ENCODE measurements at regions not wholly inside any gene's neighbourhood (a gene's known extent, or its start where the extent isn't known, plus 50 kb on each side); places are given as distances from the start of the nearest gene placed in this dataset.

- Histone ChIP-seq H2AFZ (replicated peaks) (no peak overlapping the region), H3F3A (ENCODE audit: low read depth) (no peaks in the 10 kb centered on the region), H3K9me3 (ENCODE audit: low read depth) (no peaks in the 10 kb centered on the region), H3K79me2 (ENCODE audit: low read depth) (no peaks in the 10 kb centered on the region), H4K20me1 (ENCODE audit: low read depth) (no peaks in the 10 kb centered on the region), H3K4me3 (no peak overlapping the region), H3K27me3 (peaks cover 3% of the 10 kb centered on the region), H3K36me3 (no peaks in the 10 kb centered on the region), H3K9ac (no peak overlapping the region), H3K27ac (no peak overlapping the region), H3K4me1 (no peaks in the 10 kb centered on the region), H3K4me2 (no peak overlapping the region)
- no peak overlapping the region for H3K27ac Mint-ChIP-seq
- H3K27me3 Mint-ChIP-seq (ENCODE audit: insufficient read depth, low read depth), result no peaks in the 10 kb centered on the region
- H3K36me3 Mint-ChIP-seq, result no peaks in the 10 kb centered on the region
- H3K4me3 Mint-ChIP-seq, result no peak overlapping the region
- no peak for DNase-seq (ENCODE audit: low spot score)
- TF ChIP-seq EZH2phosphoT487 (IDR thresholded peaks at IDR 0.05) (no peak), EZH2 (IDR thresholded peaks at IDR 0.05) (no peak), CTCF (IDR thresholded peaks at IDR 0.05) (no peak)
- peaks cover 6% of the 10 kb centered on the region for H3K4me1 Mint-ChIP-seq
- H3K9me3 Mint-ChIP-seq, result no peaks in the 10 kb centered on the region
These were observed 137.0 kb downstream of the TMEM114 start for GRCh38 chr16:8453359-8453758.

- Histone ChIP-seq H4K20me1 (ENCODE audit: low read depth) (no peaks in the 10 kb centered on the region), H3K4me3 (no peak overlapping the region), H3K9me3 (ENCODE audit: low read depth) (no peaks in the 10 kb centered on the region), H3F3A (ENCODE audit: low read depth) (no peaks in the 10 kb centered on the region), H3K79me2 (ENCODE audit: low read depth) (no peaks in the 10 kb centered on the region), H3K4me1 (no peaks in the 10 kb centered on the region), H3K9ac (no peak overlapping the region), H3K27ac (no peak overlapping the region), H3K4me2 (no peak overlapping the region), H3K36me3 (no peaks in the 10 kb centered on the region), H2AFZ (replicated peaks) (no peak overlapping the region), H3K27me3 (peaks cover 3% of the 10 kb centered on the region)
- TF ChIP-seq CTCF (IDR thresholded peaks at IDR 0.05) (no peak), EZH2phosphoT487 (IDR thresholded peaks at IDR 0.05) (no peak), EZH2 (IDR thresholded peaks at IDR 0.05) (no peak)
- H3K27ac Mint-ChIP-seq, result no peak overlapping the region
- H3K4me1 Mint-ChIP-seq, result peaks cover 3% of the 10 kb centered on the region
- no peaks in the 10 kb centered on the region for H3K9me3 Mint-ChIP-seq
- H3K27me3 Mint-ChIP-seq (ENCODE audit: insufficient read depth, low read depth), result no peaks in the 10 kb centered on the region
- DNase-seq (ENCODE audit: low spot score), result no peak
- no peak overlapping the region for H3K4me3 Mint-ChIP-seq
- no peaks in the 10 kb centered on the region for H3K36me3 Mint-ChIP-seq
These were observed 137.4 kb downstream of the TMEM114 start for GRCh38 chr16:8452941-8453340.

GRCh38 chr16:8436931-8437330 is 153.4 kb downstream of the TMEM114 start:
- Mint-ChIP-seq H3K9me3 (peaks cover 3% of the 10 kb centered on the region), H3K4me3 (no peak overlapping the region), H3K27ac (no peak overlapping the region), H3K27me3 (ENCODE audit: insufficient read depth, low read depth) (peaks cover 5% of the 10 kb centered on the region), H3K36me3 (no peaks in the 10 kb centered on the region), H3K4me1 (no peaks in the 10 kb centered on the region)
- Histone ChIP-seq H3K27me3 (no peaks in the 10 kb centered on the region), H4K20me1 (ENCODE audit: low read depth) (no peaks in the 10 kb centered on the region), H3K9ac (no peak overlapping the region), H3K4me2 (no peak overlapping the region), H3K9me3 (ENCODE audit: low read depth) (no peaks in the 10 kb centered on the region), H3K36me3 (no peaks in the 10 kb centered on the region), H3K79me2 (ENCODE audit: low read depth) (no peaks in the 10 kb centered on the region), H3F3A (ENCODE audit: low read depth) (no peaks in the 10 kb centered on the region), H2AFZ (replicated peaks) (no peak overlapping the region), H3K4me3 (no peak overlapping the region), H3K4me1 (no peaks in the 10 kb centered on the region), H3K27ac (no peak overlapping the region)
- DNase-seq (ENCODE audit: low spot score), result no peak
- TF ChIP-seq EZH2 (IDR thresholded peaks at IDR 0.05), result no peak
- TF ChIP-seq EZH2phosphoT487 (IDR thresholded peaks at IDR 0.05), result no peak
- no peak for TF ChIP-seq CTCF (IDR thresholded peaks at IDR 0.05)

Measured in neural progenitor cell (in vitro differentiated cells).